Esophagus squamous epithelium (tissue), 4 donors: ENCODE measurements at regions not wholly inside any gene's neighbourhood (a gene's known extent, or its start where the extent isn't known, plus 50 kb on each side); places are given as distances from the start of the nearest gene placed in this dataset.

ENCODE experiments used
- POLR2A ChIP-seq, 4 donors: fragments of 450-650 bp; IDR thresholded peaks; one replicate each; pipeline ENCODE4 v1.6.1; 2017; ENCODE audit warnings: antibody characterized with exemption in 4 of 4, mild to moderate bottlenecking in 4 of 4, moderate library complexity in 3 of 4
- TF ChIP-seq, protein P1 (sequence below), 6 experiments: fragments of 450-650 bp in 4 of 6; fragments of 200-600 bp in 2 of 6; sonication (generic) in 2 of 6; IDR thresholded peaks; one replicate each; pipeline ENCODE4 v1.5.1; 2016 to 2019; ENCODE audit warnings: antibody characterized with exemption in 6 of 6, mild to moderate bottlenecking in 4 of 6, moderate library complexity in 4 of 6

- TF ChIP-seq, protein P1, sequence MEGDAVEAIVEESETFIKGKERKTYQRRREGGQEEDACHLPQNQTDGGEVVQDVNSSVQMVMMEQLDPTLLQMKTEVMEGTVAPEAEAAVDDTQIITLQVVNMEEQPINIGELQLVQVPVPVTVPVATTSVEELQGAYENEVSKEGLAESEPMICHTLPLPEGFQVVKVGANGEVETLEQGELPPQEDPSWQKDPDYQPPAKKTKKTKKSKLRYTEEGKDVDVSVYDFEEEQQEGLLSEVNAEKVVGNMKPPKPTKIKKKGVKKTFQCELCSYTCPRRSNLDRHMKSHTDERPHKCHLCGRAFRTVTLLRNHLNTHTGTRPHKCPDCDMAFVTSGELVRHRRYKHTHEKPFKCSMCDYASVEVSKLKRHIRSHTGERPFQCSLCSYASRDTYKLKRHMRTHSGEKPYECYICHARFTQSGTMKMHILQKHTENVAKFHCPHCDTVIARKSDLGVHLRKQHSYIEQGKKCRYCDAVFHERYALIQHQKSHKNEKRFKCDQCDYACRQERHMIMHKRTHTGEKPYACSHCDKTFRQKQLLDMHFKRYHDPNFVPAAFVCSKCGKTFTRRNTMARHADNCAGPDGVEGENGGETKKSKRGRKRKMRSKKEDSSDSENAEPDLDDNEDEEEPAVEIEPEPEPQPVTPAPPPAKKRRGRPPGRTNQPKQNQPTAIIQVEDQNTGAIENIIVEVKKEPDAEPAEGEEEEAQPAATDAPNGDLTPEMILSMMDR (IDR thresholded peaks at IDR 0.05) = no peak
- TF ChIP-seq POLR2A (IDR thresholded peaks at IDR 0.05) = no peak
Observed at GRCh38 chr6:87779542-87779941, 77.5 kb upstream of the AKIRIN2 start.
